Gastrocnemius medialis (tissue), 4 donors: ENCODE measurements at regions not wholly inside any gene's neighbourhood (a gene's known extent, or its start where the extent isn't known, plus 50 kb on each side); places are given as distances from the start of the nearest gene placed in this dataset.
"Not testable (repeated sequence)": the region's sequence is repeated elsewhere in the genome, so short reads cannot be mapped to it uniquely, and the experiment has no call there.

Experiments
- ATAC-seq, 2 donors: fragments of 150-250 bp; one replicate each; pipeline ENCODE4 v1.9.1; 2016
- DNase-seq, 2 donors: peaks; one replicate each; pipeline ENCODE4 v3.0.0-alpha.2; 2019
- H3K27ac ChIP-seq, 4 donors: fragments of 200-600 bp; sonication (generic); 1 replicate in 1 of 4; 2 replicates in 3 of 4; pipeline ENCODE4 v1.5.1; 2016 to 2018; ENCODE audit warnings: mild to moderate bottlenecking in 2 of 4, moderate library complexity in 1 of 4
- H3K27me3 ChIP-seq, 3 donors: fragments of 200-600 bp; sonication (generic) in 2 of 3; 1 replicate in 1 of 3; 2 replicates in 2 of 3; pipeline versions ENCODE4 v1.5.1 to v1.6.0; 2016 to 2019; ENCODE audit warnings: mild to moderate bottlenecking in 1 of 3, moderate library complexity in 1 of 3
- H3K36me3 ChIP-seq, 2 donors: fragments of 200-600 bp; sonication (generic) in 1 of 2; one replicate each; pipeline ENCODE4 v1.5.1; 2017 to 2018
- H3K4me1 ChIP-seq, 2 donors: fragments of 200-600 bp; sonication (generic) in 1 of 2; one replicate each; pipeline ENCODE4 v1.5.1; 2016 to 2017; ENCODE audit warnings: mild to moderate bottlenecking in 2 of 2
- H3K4me3 ChIP-seq, 4 donors: fragments of 200-600 bp; sonication (generic) in 3 of 4; 1 replicate in 1 of 4; 2 replicates in 3 of 4; pipeline ENCODE4 v1.5.1; 2016 to 2019; ENCODE audit warnings: mild to moderate bottlenecking in 2 of 4
- H3K9me3 ChIP-seq, 3 donors: fragments of 200-600 bp; sonication (generic) in 2 of 3; 1 replicate in 1 of 3; 2 replicates in 2 of 3; pipeline ENCODE4 v1.5.1; 2016 to 2019
- CTCF ChIP-seq, 5 experiments: fragments of 450-650 bp in 3 of 5; fragments of 200-600 bp in 2 of 5; sonication (generic) in 2 of 5; IDR thresholded peaks in 4 of 5; conservative IDR thresholded peaks in 1 of 5; 1 replicate in 4 of 5; 2 replicates in 1 of 5; pipeline ENCODE4 v1.5.1; 2016 to 2019; ENCODE audit warnings: antibody characterized with exemption in 5 of 5, mild to moderate bottlenecking in 3 of 5, moderate library complexity in 3 of 5
- POLR2A ChIP-seq, 2 donors: fragments of 450-650 bp; IDR thresholded peaks; one replicate each; pipeline ENCODE4 v1.6.1; 2017; ENCODE audit warnings: antibody characterized with exemption in 2 of 2, mild to moderate bottlenecking in 2 of 2, moderate library complexity in 2 of 2
- in situ Hi-C, 4 donors: fragments of 200-750 bp; cut with MboI; loops; one replicate each; pipeline versions ENCODE4 v1.15.0 to v1.8.0; 2017; ENCODE audit warnings: low sequenced_read_pairs in 4 of 4
- intact Hi-C: fragments of 100-400 bp; cut with DNase I; formaldehyde crosslinking; loops from one replicate; pipeline ENCODE4 v1.15.1; 2023; ENCODE audit warnings: low total_unique reads

DNA sequence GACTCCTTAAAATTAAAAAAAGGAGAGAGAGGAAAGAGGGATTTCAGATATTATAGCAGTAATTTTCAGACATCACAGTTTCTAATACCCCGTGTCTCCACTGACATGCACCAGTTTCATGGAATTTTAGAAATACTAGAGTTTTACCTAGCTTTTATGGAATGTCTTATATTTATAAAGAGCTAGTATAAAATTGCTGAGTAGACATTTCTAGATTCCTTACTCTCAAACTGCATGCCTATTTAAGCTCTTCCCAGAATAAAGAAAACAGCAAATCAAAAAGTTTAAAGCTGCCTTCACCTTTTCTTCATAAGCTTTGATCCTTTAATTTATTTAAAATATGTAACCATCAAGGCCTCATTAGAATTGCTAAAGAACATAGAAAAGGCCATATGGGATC lies 247.4 kb upstream of the IL12A start:
- ATAC-seq, result no peak
- no peak for TF ChIP-seq CTCF (IDR thresholded peaks at IDR 0.05 in 4 of 5, conservative IDR thresholded peaks at IDR 0.05 in 1 of 5)
- no peak for TF ChIP-seq POLR2A (IDR thresholded peaks at IDR 0.05)
- intact Hi-C loops, result no loop called here
- H3K9me3 ChIP-seq, result no peaks in the 10 kb centered on the region
- no peak overlapping the region for H3K27ac ChIP-seq
- H3K27me3 ChIP-seq, result no peaks in the 10 kb centered on the region
- no peaks in the 10 kb centered on the region for H3K36me3 ChIP-seq
- no peaks in the 10 kb centered on the region for H3K4me1 ChIP-seq
- no peak overlapping the region for H3K4me3 ChIP-seq
- DNase-seq, result no peak
- in situ Hi-C loops, result no loop called here

GRCh38 chr3:159748425-159748824 lies 240.2 kb upstream of the IL12A start:
- TF ChIP-seq POLR2A (IDR thresholded peaks at IDR 0.05) (no peak), CTCF (IDR thresholded peaks at IDR 0.05 in 4 of 5, conservative IDR thresholded peaks at IDR 0.05 in 1 of 5) (no peak)
- intact Hi-C loops (no loop called here), in situ Hi-C loops (no loop called here)
- Histone ChIP-seq H3K4me3 (no peak overlapping the region), H3K9me3 (no peaks in the 10 kb centered on the region), H3K27me3 (no peaks in the 10 kb centered on the region), H3K36me3 (no peaks in the 10 kb centered on the region), H3K4me1 (no peaks in the 10 kb centered on the region), H3K27ac (no peak overlapping the region)
- no peak for DNase-seq
- ATAC-seq, result no peak

DNA sequence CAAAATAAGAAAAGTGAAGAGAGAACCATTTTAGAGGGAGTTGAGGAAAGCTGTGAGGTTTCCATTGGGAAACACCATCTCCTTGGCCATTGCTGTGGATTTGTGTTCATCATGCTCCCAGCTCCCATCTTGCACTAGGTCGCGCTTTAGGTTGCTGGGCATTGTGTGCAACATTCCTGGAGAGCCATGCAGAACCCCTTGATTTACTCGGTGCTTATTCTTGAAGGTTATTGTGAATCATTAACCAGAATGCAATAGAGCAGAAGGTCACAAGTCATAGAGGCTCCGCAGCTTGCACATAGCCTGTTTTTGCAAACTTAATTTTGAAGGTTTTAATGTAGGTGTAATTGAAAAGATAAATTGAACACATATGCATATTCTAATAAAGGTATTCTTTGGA lies 239.2 kb upstream of the IL12A start:
- Histone ChIP-seq H3K4me3 (no peak overlapping the region), H3K4me1 (no peaks in the 10 kb centered on the region), H3K36me3 (no peaks in the 10 kb centered on the region), H3K27ac (no peak overlapping the region), H3K9me3 (no peaks in the 10 kb centered on the region), H3K27me3 (no peaks in the 10 kb centered on the region)
- DNase-seq, result no peak
- in situ Hi-C loops (no loop called here), intact Hi-C loops (no loop called here)
- no peak for ATAC-seq
- no peak for TF ChIP-seq CTCF (IDR thresholded peaks at IDR 0.05 in 4 of 5, conservative IDR thresholded peaks at IDR 0.05 in 1 of 5)
- no peak for TF ChIP-seq POLR2A (IDR thresholded peaks at IDR 0.05)

DNA sequence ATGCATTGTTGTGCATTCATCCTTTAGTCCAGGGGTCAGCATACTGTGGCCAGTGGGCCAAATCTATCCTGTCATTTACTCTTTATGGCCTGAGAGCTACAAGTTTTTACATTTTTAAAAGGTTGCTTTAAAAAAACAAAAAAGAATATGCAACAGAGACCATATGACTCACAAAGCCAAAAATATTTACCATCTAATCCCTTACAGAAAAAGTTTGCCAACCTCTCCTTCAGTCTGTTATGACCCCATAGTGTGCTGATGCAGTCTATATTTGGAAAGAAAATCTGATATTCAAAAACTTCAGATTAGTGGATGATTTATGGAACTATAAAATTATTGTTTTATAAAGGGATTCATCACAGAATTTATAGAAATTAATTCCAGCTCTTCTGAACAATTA lies 237.5 kb upstream of the IL12A start:
- Histone ChIP-seq H3K4me3 (no peak overlapping the region), H3K4me1 (no peaks in the 10 kb centered on the region), H3K36me3 (no peaks in the 10 kb centered on the region), H3K9me3 (no peaks in the 10 kb centered on the region), H3K27ac (no peak overlapping the region), H3K27me3 (no peaks in the 10 kb centered on the region)
- intact Hi-C loops (no loop called here), in situ Hi-C loops (no loop called here)
- DNase-seq (no peak), ATAC-seq (no peak)
- TF ChIP-seq POLR2A (IDR thresholded peaks at IDR 0.05) (no peak), CTCF (IDR thresholded peaks at IDR 0.05 in 4 of 5, conservative IDR thresholded peaks at IDR 0.05 in 1 of 5) (no peak)

GRCh38 chr3:159751752-159752151 lies 236.9 kb upstream of the IL12A start:
- Histone ChIP-seq H3K4me3 (no peak overlapping the region), H3K27ac (no peak overlapping the region), H3K27me3 (no peaks in the 10 kb centered on the region), H3K9me3 (no peaks in the 10 kb centered on the region), H3K36me3 (no peaks in the 10 kb centered on the region), H3K4me1 (no peaks in the 10 kb centered on the region)
- DNase-seq (no peak), ATAC-seq (no peak)
- in situ Hi-C loops, result no loop called here
- intact Hi-C loops, result no loop called here
- no peak for TF ChIP-seq POLR2A (IDR thresholded peaks at IDR 0.05)
- no peak for TF ChIP-seq CTCF (IDR thresholded peaks at IDR 0.05 in 4 of 5, conservative IDR thresholded peaks at IDR 0.05 in 1 of 5)

DNA sequence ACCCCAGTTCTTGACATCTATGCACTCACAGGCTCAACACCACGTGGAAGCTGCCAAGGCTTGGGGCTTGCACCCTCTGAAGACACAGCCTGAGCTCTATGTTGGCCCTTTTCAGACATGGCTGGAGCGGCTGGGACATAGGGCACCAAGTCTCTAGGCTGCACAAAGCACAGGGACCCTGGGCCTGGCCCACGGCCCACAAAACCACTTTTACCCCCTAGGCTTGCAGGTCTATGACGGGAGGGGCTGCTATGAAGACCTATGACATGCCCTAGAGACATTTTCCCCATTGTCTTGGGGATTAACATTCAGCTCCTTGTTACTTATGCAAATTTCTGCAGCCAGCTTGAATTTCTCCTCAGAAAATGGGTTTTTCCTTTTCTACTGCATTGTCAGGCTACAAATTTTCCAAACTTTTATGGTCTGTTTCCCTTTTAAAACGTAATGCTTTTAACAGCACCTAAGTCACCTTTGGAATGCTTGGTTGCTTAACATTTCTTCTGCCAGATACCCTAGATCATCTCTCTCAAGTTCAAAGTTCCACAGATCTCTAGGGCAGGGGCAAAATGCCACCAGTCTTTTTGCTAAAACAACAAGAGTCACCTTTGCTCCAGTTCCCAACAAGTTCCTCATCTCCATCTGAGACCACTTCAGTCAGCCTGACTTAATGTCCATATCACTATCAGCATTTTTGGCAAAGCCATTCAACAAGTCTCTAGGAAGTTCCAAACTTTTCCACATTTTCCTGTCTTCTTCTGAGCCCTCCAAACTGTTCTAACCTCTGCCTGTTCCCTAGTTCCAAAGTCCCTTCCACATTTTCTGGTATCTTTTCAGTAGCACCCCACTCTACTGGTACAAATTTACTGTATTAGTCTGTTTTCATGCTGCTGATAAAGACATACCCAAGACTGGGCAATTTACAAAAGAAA lies 232.1 kb upstream of the IL12A start:
- DNase-seq, intact Hi-C loops, H3K4me1 ChIP-seq, in situ Hi-C loops, H3K4me3 ChIP-seq, H3K36me3 ChIP-seq, H3K9me3 ChIP-seq, ATAC-seq, H3K27ac ChIP-seq, H3K27me3 ChIP-seq: not testable (repeated sequence)
